GM23338 (cell line): ENCODE measurements at regions not wholly inside any gene's neighbourhood (a gene's known extent, or its start where the extent isn't known, plus 50 kb on each side); places are given as distances from the start of the nearest gene placed in this dataset.

Source experiments
- ATAC-seq: fragments of 200-7000 bp; cut with Tn5 transposase; 3 replicates; pipeline ENCODE4 v1.9.1; 2020
- DNase-seq: peaks from one replicate; pipeline ENCODE4 v3.0.0-alpha.2; 2015; ENCODE audit warnings: low spot score
- H2AFZ ChIP-seq: fragments of 200-600 bp; sonication (generic); 2 replicates; pipeline ENCODE4 v1.8.0; 2016; ENCODE audit warnings: antibody characterized with exemption, mild to moderate bottlenecking, moderate library complexity
- H3F3A ChIP-seq: fragments of 200-600 bp; sonication (generic); replicated peaks from 2 replicates; pipeline ENCODE4 v1.8.0; 2017; ENCODE audit warnings: antibody characterized with exemption, mixed run types, low read depth
- H3K27ac ChIP-seq: fragments of 200-600 bp; sonication (generic); 2 replicates; pipeline ENCODE4 v1.6.1; 2016; ENCODE audit warnings: low read depth
- H3K27me3 ChIP-seq: fragments of 200-600 bp; sonication (generic); 2 replicates; pipeline ENCODE4 v1.8.0; 2016; ENCODE audit warnings: mild to moderate bottlenecking, mixed run types, moderate library complexity; ENCODE audit not compliant: insufficient read depth
- H3K36me3 ChIP-seq: fragments of 200-600 bp; sonication (generic); 2 replicates; pipeline ENCODE4 v1.8.0; 2016; ENCODE audit warnings: mild to moderate bottlenecking; ENCODE audit not compliant: insufficient read depth
- H3K4me1 ChIP-seq: fragments of 200-600 bp; sonication (generic); 2 replicates; pipeline ENCODE4 v1.8.0; 2016; ENCODE audit warnings: mild to moderate bottlenecking, moderate library complexity; ENCODE audit not compliant: insufficient read depth
- H3K4me2 ChIP-seq: fragments of 200-600 bp; sonication (generic); 2 replicates; pipeline ENCODE4 v1.7.1; 2017; ENCODE audit warnings: mixed run types
- H3K4me3 ChIP-seq: fragments of 200-600 bp; sonication (generic); 2 replicates; pipeline ENCODE4 v1.6.1; 2016; ENCODE audit warnings: mixed run types
- H3K79me2 ChIP-seq: fragments of 200-600 bp; sonication (generic); replicated peaks from 2 replicates; pipeline ENCODE4 v1.8.0; 2017; ENCODE audit warnings: mild to moderate bottlenecking; ENCODE audit not compliant: insufficient read depth
- H3K9me2 ChIP-seq: fragments of 200-600 bp; sonication (generic); 2 replicates; pipeline ENCODE4 v1.8.0; 2017; ENCODE audit not compliant: insufficient read depth
- H4K20me1 ChIP-seq: fragments of 200-600 bp; sonication (generic); replicated peaks from 2 replicates; pipeline ENCODE4 v1.8.0; 2017; ENCODE audit warnings: mild to moderate bottlenecking; ENCODE audit not compliant: insufficient read depth
- H3K27ac Mint-ChIP-seq: 2 replicates; pipeline ENCODE4 v1.8.0; 2020; ENCODE audit warnings: inconsistent platforms, mild to moderate bottlenecking, moderate library complexity, mixed read lengths
- H3K27me3 Mint-ChIP-seq: 3 replicates; pipeline ENCODE4 v1.8.0; 2022; ENCODE audit warnings: low read depth, mild to moderate bottlenecking, moderate library complexity, mixed read lengths, inconsistent platforms; ENCODE audit not compliant: insufficient read depth, poor library complexity
- H3K36me3 Mint-ChIP-seq: 3 replicates; pipeline ENCODE4 v1.8.0; 2021; ENCODE audit warnings: low read depth, mild to moderate bottlenecking, inconsistent platforms, moderate library complexity, mixed read lengths
- H3K4me1 Mint-ChIP-seq: 3 replicates; pipeline ENCODE4 v1.8.0; 2020; ENCODE audit warnings: mild to moderate bottlenecking, inconsistent platforms, mixed read lengths
- H3K4me3 Mint-ChIP-seq: 3 replicates; pipeline ENCODE4 v1.8.0; 2021; ENCODE audit warnings: moderate library complexity, mild to moderate bottlenecking, inconsistent platforms, mixed read lengths
- H3K9me3 Mint-ChIP-seq: 3 replicates; pipeline ENCODE4 v1.8.0; 2020; ENCODE audit warnings: moderate library complexity, mild to moderate bottlenecking, inconsistent platforms, mixed read lengths
- CREB1 ChIP-seq: fragments of 250-450 bp; sonication (Bioruptor Pico); IDR thresholded peaks from 2 replicates; pipeline ENCODE4 v1.5.0; 2020; ENCODE audit warnings: low read depth, mild to moderate bottlenecking, moderate library complexity
- EZH2 ChIP-seq: fragments of 200-600 bp; sonication (generic); IDR thresholded peaks from one replicate; pipeline ENCODE4 v1.8.0; 2017; ENCODE audit warnings: antibody characterized with exemption, mild to moderate bottlenecking, low read depth; ENCODE audit not compliant: unreplicated experiment
- EZH2phosphoT487 ChIP-seq: fragments of 200-600 bp; sonication (generic); IDR thresholded peaks from one replicate; pipeline ENCODE4 v1.8.1; 2018; ENCODE audit warnings: antibody characterized with exemption; ENCODE audit not compliant: unreplicated experiment
- JUNB ChIP-seq: IDR thresholded peaks from one replicate; pipeline ENCODE4 v1.6.1; 2016; ENCODE audit warnings: antibody characterized with exemption; ENCODE audit not compliant: unreplicated experiment
- NANOG ChIP-seq: IDR thresholded peaks from 2 replicates; pipeline ENCODE4 v1.6.1; 2016; ENCODE audit warnings: antibody characterized with exemption, borderline replicate concordance
- POLR2AphosphoS5 ChIP-seq: IDR thresholded peaks from 2 replicates; pipeline ENCODE4 v1.6.1; 2016; ENCODE audit warnings: antibody characterized with exemption, low read depth
- STAT1 ChIP-seq: IDR thresholded peaks from one replicate; pipeline ENCODE4 v1.6.1; 2016; ENCODE audit warnings: antibody characterized with exemption; ENCODE audit not compliant: unreplicated experiment
- ZNF114 ChIP-seq: fragments of 250-450 bp; sonication (Bioruptor Pico); IDR thresholded peaks from 2 replicates; pipeline ENCODE4 v1.5.0; 2020; ENCODE audit warnings: mild to moderate bottlenecking, moderate library complexity
- ZNF331 ChIP-seq: fragments of 250-450 bp; sonication (Bioruptor Pico); IDR thresholded peaks from 2 replicates; pipeline ENCODE4 v1.5.0; 2020; ENCODE audit warnings: low read depth, mild to moderate bottlenecking, moderate library complexity
- TF ChIP-seq, protein P1 (sequence below): fragments of 250-450 bp; sonication (Bioruptor Pico); IDR thresholded peaks from 2 replicates; pipeline ENCODE4 v1.5.0; 2020; ENCODE audit warnings: mild to moderate bottlenecking, moderate library complexity

DNA sequence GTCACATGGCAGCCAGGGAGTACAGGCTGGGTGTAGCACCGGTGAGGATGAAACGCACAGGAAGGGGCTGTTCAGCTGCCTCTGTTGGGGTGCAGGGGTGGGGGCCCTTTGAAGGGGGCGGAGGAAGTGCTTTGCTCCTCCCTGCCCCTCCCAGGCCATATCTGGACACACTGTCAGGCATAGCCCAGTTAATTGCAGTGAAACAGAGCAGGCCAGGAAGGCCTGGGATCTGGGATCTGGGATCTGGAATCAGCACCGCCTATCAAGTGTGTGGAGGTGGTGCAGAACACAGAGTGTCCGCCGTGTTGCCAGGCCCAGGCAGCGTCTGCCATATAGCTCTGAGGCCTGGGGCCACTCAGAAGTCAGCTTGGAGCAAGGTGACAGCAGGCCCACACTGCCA is 85.5 kb upstream of the EPCAM start (continued):
- TF ChIP-seq STAT1 (no peak), ZNF331 (CRISPR knock-in tag) (no peak), ZNF114 (CRISPR knock-in tag) (no peak), NANOG (no peak), JUNB (no peak)
- TF ChIP-seq, protein P1, sequence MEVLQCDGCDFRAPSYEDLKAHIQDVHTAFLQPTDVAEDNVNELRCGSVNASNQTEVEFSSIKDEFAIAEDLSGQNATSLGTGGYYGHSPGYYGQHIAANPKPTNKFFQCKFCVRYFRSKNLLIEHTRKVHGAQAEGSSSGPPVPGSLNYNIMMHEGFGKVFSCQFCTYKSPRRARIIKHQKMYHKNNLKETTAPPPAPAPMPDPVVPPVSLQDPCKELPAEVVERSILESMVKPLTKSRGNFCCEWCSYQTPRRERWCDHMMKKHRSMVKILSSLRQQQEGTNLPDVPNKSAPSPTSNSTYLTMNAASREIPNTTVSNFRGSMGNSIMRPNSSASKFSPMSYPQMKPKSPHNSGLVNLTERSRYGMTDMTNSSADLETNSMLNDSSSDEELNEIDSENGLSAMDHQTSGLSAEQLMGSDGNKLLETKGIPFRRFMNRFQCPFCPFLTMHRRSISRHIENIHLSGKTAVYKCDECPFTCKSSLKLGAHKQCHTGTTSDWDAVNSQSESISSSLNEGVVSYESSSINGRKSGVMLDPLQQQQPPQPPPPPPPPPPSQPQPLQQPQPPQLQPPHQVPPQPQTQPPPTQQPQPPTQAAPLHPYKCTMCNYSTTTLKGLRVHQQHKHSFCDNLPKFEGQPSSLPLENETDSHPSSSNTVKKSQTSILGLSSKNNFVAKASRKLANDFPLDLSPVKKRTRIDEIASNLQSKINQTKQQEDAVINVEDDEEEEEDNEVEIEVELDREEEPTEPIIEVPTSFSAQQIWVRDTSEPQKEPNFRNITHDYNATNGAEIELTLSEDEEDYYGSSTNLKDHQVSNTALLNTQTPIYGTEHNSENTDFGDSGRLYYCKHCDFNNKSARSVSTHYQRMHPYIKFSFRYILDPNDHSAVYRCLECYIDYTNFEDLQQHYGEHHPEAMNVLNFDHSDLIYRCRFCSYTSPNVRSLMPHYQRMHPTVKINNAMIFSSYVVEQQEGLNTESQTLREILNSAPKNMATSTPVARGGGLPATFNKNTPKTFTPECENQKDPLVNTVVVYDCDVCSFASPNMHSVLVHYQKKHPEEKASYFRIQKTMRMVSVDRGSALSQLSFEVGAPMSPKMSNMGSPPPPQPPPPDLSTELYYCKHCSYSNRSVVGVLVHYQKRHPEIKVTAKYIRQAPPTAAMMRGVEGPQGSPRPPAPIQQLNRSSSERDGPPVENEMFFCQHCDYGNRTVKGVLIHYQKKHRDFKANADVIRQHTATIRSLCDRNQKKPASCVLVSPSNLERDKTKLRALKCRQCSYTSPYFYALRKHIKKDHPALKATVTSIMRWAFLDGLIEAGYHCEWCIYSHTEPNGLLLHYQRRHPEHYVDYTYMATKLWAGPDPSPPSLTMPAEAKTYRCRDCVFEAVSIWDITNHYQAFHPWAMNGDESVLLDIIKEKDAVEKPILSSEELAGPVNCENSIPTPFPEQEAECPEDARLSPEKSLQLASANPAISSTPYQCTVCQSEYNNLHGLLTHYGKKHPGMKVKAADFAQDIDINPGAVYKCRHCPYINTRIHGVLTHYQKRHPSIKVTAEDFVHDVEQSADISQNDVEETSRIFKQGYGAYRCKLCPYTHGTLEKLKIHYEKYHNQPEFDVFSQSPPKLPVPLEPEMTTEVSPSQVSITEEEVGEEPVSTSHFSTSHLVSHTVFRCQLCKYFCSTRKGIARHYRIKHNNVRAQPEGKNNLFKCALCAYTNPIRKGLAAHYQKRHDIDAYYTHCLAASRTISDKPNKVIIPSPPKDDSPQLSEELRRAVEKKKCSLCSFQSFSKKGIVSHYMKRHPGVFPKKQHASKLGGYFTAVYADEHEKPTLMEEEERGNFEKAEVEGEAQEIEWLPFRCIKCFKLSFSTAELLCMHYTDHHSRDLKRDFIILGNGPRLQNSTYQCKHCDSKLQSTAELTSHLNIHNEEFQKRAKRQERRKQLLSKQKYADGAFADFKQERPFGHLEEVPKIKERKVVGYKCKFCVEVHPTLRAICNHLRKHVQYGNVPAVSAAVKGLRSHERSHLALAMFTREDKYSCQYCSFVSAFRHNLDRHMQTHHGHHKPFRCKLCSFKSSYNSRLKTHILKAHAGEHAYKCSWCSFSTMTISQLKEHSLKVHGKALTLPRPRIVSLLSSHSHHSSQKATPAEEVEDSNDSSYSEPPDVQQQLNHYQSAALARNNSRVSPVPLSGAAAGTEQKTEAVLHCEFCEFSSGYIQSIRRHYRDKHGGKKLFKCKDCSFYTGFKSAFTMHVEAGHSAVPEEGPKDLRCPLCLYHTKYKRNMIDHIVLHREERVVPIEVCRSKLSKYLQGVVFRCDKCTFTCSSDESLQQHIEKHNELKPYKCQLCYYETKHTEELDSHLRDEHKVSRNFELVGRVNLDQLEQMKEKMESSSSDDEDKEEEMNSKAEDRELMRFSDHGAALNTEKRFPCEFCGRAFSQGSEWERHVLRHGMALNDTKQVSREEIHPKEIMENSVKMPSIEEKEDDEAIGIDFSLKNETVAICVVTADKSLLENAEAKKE, result no peak

DNA sequence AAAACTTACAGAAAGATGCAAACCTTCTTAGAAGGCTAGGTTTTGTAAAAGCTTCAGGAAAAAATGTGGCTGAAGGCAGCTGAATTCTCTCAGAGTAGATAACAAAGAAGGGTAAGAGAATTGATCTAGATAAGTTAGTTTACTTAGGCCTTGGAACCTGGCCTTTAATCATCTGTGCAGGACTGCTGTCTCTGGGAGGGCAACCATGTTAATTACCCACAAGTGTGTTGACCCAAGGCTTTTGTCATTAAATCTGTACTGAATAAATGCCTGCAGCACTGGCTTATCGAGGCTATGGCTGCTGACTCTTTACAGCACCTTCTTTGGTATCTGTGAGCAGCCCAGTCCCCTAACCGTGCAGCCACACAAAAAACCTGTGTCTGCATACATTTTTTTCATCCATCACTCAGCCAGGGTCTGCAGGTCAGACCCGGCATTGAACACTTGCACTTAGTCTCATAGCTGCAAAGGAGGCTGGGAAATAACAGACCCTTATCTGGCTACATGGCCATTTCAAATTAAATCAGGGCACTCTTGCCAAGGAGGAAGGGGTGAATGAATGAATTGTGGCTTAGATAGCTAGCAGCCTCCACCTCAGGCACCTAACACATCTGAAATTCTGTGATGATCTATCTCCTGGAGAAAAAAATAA is 86.4 kb upstream of the EPCAM start:
- Mint-ChIP-seq H3K36me3 (peaks cover 7% of the 10 kb centered on the region; the same call in 2 of the 3 replicates), H3K9me3 (peaks cover 21% of the 10 kb centered on the region), H3K4me3 (no peak overlapping the region), H3K27ac (no peak overlapping the region), H3K4me1 (peaks cover 14% of the 10 kb centered on the region), H3K27me3 (peaks cover 6% of the 10 kb centered on the region)
- Histone ChIP-seq H3K27ac (no peak overlapping the region), H3K4me2 (no peak overlapping the region), H3K4me3 (no peak overlapping the region), H3K36me3 (no peaks in the 10 kb centered on the region), H3K27me3 (no peaks in the 10 kb centered on the region), H2AFZ (no peak overlapping the region), H3K4me1 (no peaks in the 10 kb centered on the region; the same call in 1 of the 2 replicates), H3K9me2 (no peaks in the 10 kb centered on the region), H3K79me2 (no peaks in the 10 kb centered on the region), H4K20me1 (no peaks in the 10 kb centered on the region), H3F3A (no peaks in the 10 kb centered on the region)
- ATAC-seq (no peak), DNase-seq (no peak)
- no peak for TF ChIP-seq EZH2phosphoT487
- no peak for TF ChIP-seq POLR2AphosphoS5
- TF ChIP-seq NANOG, result no peak
- no peak for TF ChIP-seq STAT1
- TF ChIP-seq, protein P1, result no peak
- no peak for TF ChIP-seq EZH2
- no peak for TF ChIP-seq CREB1 (CRISPR knock-in tag)
- no peak for TF ChIP-seq ZNF114 (CRISPR knock-in tag)
